Kidney (tissue), 13 donors: ENCODE measurements at regions not wholly inside any gene's neighbourhood (a gene's known extent, or its start where the extent isn't known, plus 50 kb on each side); places are given as distances from the start of the nearest gene placed in this dataset.

ENCODE experiments used
- DNase-seq, 5 donors: peaks; one replicate each; pipeline ENCODE4 v3.0.0-alpha.2; 2013 to 2020
- FAIRE-seq: peaks from 2 replicates; lab custom pipeline; 2012; peaks lifted over from hg19 to GRCh38; lab: Jason Lieb, UNC
- H3K27ac ChIP-seq, 2 donors: one replicate each; pipeline ENCODE4 v1.7.0; 2013; ENCODE audit warnings: low read depth in 2 of 2, low read length in 2 of 2, inconsistent platforms in 1 of 2
- H3K27me3 ChIP-seq: one replicate; pipeline ENCODE4 v1.7.1; 2013; ENCODE audit warnings: low read length, inconsistent platforms; ENCODE audit not compliant: control insufficient read depth, insufficient read depth
- H3K36me3 ChIP-seq, 3 donors: one replicate each; pipeline versions ENCODE4 v1.7.0 to v1.7.1; 2013; ENCODE audit warnings: low read length in 3 of 3, control low read depth in 1 of 3, inconsistent platforms in 1 of 3; ENCODE audit not compliant: insufficient read depth in 3 of 3, control insufficient read depth in 2 of 3
- H3K4me1 ChIP-seq, 3 donors: one replicate each; pipeline versions ENCODE4 v1.7.0 to v1.7.1; 2013; ENCODE audit warnings: low read length in 3 of 3, inconsistent platforms in 1 of 3, low read depth in 1 of 3; ENCODE audit not compliant: control insufficient read depth in 2 of 3, insufficient read depth in 2 of 3
- H3K4me3 ChIP-seq, 3 donors: one replicate each; pipeline versions ENCODE4 v1.7.0 to v1.8.1; 2013; ENCODE audit warnings: low read length in 3 of 3, control low read depth in 1 of 3, inconsistent platforms in 1 of 3
- H3K9ac ChIP-seq, 3 donors: one replicate each; pipeline versions ENCODE4 v1.7.0 to v1.7.1; 2013; ENCODE audit warnings: low read length in 3 of 3, control low read depth in 1 of 3, inconsistent platforms in 1 of 3
- H3K9me3 ChIP-seq, 3 donors: one replicate each; pipeline versions ENCODE4 v1.7.0 to v1.7.1; 2013; ENCODE audit warnings: low read length in 3 of 3, control low read depth in 1 of 3, inconsistent platforms in 1 of 3; ENCODE audit not compliant: control insufficient read depth in 2 of 3, insufficient read depth in 1 of 3
- CTCF ChIP-seq: IDR thresholded peaks from 3 replicates; pipeline ENCODE4 v1.5.1; 2012; ENCODE audit warnings: mild to moderate bottlenecking, moderate library complexity, borderline replicate concordance; ENCODE audit not compliant: insufficient read depth; ENCODE audit errors: extremely low read depth
- intact Hi-C: fragments of 100-400 bp; cut with DNase I; formaldehyde crosslinking; loops from one replicate; pipeline ENCODE4 v1.11.1; 2022
- donor health status: control.
- donor health status: control.
- donor health status: control.
- donor health status: control.
- donor health status: control.
- donor health status: DM: yes; HTN: yes; CAD: no.
- donor health status: Normal renal cell carcinoma (clear cell type).

DNA sequence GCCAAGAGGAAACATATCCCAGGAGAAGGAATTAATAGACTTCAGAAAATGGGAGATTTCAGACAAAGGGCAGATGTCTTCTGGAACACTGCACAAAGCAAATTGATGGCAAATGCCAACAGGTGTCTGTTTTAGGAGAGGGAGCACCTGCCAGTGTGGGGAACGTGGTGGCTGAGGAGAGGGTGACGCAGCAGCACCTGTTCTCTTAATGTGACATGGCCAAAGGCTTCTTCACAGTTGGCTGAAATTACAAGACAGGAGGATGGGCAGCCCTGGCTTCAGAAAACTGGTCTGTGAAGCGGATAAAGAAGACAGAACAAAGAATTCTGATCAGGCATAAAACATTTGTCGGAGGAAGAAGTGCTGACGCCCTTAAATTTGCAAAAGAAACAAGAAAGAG is 178.7 kb upstream of the RUNX1 start:
- intact Hi-C loops = no loop called here
- no peak for TF ChIP-seq CTCF
- Histone ChIP-seq H3K27ac (no peak overlapping the region), H3K27me3 (no peaks in the 10 kb centered on the region), H3K4me1 (peaks cover 0 to 6% (median 0%) of the 10 kb centered on the region in 3 donors), H3K9me3 (no peaks in the 10 kb centered on the region), H3K4me3 (no peak overlapping the region), H3K36me3 (no peaks in the 10 kb centered on the region), H3K9ac (no peak overlapping the region)
- DNase-seq = no peak
- no peak for FAIRE-seq

DNA sequence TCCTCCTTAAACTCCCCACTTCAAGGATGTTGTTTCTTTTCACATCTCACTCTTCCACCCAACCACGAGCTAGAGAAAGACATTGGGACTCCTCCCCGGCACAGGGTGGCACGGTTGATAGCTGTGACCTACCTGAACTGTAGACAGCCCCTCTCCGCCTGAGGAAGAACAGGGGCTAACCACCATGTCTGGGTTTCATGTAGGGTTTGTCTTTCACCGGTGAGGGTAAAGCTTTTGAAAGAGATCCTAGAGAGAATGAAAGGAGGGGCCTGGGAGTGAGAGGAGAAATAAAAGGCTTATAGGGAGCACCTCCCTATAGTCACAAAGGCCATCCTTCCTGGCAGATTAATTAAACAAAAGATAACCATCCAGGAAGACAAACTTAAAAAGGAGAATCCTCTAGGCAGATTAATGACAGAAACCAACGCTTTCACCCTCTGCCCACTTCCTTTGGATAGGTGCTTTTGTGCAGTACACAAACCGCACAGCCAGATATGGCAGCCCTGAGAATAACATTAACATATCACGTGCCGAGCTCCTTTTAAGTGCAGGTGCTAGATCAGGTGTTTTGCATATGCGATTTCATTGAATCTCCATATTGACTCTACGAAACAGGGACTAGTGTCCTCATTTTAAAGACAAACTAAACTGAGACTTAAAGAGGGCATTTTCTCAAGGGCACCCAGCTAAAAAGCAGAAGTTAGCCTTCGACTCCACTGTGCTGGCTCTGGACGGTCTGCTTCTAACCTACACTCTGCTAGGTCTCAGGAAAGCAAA is 178.1 kb upstream of the RUNX1 start:
- no peaks in the 10 kb centered on the region for H3K36me3 ChIP-seq
- H3K9me3 ChIP-seq = no peaks in the 10 kb centered on the region
- intact Hi-C loops = no loop called here
- no peak overlapping the region for H3K4me3 ChIP-seq
- H3K27me3 ChIP-seq = no peaks in the 10 kb centered on the region
- no peak for TF ChIP-seq CTCF
- H3K9ac ChIP-seq = no peak overlapping the region
- peaks cover 0 to 6% (median 0%) of the 10 kb centered on the region in 3 donors for H3K4me1 ChIP-seq
- FAIRE-seq (no peak), DNase-seq (no peak)
- no peak overlapping the region for H3K27ac ChIP-seq

DNA sequence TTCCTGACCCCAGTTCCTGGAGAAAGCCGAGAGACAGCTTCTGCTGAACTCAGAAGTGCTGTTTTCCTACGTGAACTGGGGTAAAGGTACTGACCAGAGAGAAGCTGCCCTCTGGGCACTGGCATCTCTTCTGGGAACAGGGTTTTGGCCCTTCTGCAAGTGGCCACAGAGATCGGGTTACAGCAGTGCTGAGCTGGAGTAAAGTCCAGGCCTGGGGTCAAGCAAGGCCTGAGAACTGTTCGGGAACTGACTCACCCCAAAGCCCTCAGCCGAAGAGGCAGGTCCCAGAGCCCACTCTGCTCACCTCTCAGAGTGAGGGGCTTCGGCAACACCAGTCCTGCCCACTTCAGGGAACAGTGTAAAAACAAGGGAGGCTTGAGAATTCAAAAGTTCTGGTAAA is 177.2 kb upstream of the RUNX1 start:
- Histone ChIP-seq H3K27ac (no peak overlapping the region), H3K36me3 (no peaks in the 10 kb centered on the region), H3K4me1 (peaks cover 0 to 6% (median 0%) of the 10 kb centered on the region in 3 donors), H3K4me3 (no peak overlapping the region), H3K27me3 (no peaks in the 10 kb centered on the region), H3K9me3 (no peaks in the 10 kb centered on the region), H3K9ac (no peak overlapping the region)
- no peak for FAIRE-seq
- no peak for TF ChIP-seq CTCF
- intact Hi-C loops = no loop called here
- peak in 1 of 5 donors; percentile 13 for DNase-seq
